Left cardiac atrium (tissue), 4 donors: ENCODE measurements at regions not wholly inside any gene's neighbourhood (a gene's known extent, or its start where the extent isn't known, plus 50 kb on each side); places are given as distances from the start of the nearest gene placed in this dataset.

Source experiments
- ATAC-seq, 2 donors: fragments of 200-7000 bp; cut with Tn5 transposase; one replicate each; pipeline ENCODE4 v1.9.1; 2020; ENCODE audit warnings: mild to moderate bottlenecking in 2 of 2, moderate library complexity in 2 of 2
- DNase-seq: peaks from one replicate; pipeline ENCODE4 v3.0.0-alpha.2; 2020
- intact Hi-C, 2 donors: fragments of 100-400 bp; cut with DNase I; formaldehyde crosslinking; loops; one replicate each; pipeline versions ENCODE4 v1.14.1 to v1.15.1; 2022 to 2023
- donor health status: DM: no; HTN: yes; CAD: no.
- donor health status: DM: no; HTN: yes; CAD: no; lungs with severe emphysema.
- donor health status: DM: yes; HTN: yes; CAD: no.
- donor health status: Dilated cardiomyopathy.

DNA sequence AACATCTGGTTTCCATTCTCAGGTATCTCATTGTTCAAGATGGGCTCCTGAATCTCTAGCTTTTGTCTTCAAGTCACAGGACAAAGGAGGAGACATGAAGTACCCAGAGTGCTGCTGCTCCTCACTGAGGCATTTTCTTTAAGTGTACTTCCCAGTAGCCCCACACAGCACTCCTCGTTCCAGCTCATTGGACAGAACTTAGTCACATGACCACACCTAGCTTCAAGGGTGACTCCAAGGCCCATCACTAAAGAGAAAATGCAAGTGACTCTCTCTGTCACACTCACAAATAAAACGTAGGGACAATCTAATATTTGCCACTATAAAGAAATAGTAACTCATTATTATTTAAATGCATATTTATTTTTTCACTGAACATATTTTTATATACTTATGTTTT, 58.3 kb upstream of the NEUROD6 start:
- no peak for DNase-seq
- intact Hi-C loops: no loop called here
- ATAC-seq: no peak

DNA sequence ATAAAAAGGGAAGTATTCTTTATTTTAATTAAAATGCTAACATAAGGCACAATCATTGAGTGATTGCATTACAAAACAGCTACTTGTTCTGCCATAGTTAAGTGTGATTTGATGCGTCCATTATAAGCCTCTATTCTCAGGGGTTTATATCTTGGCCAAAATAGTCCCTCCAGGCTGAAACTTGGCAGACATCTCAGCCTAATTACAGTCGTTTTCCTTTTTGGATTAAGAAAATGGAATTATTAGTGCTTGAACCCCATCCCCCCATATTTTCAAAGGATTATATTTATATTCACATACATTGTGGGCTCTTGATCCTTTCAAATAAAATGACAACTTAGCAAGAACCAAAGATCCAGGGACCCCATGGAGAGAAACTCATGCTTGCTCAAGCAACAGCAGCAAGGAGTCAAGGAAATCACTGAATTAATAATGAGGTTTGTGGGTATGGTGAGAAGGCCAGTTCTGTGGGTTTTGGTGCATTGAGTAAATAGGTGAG, 66.7 kb upstream of the NEUROD6 start:
- DNase-seq (no peak), ATAC-seq (no peak)
- intact Hi-C loops: no loop called here

GRCh38 chr7:31408140-31408729, 67.7 kb upstream of the NEUROD6 start:
- intact Hi-C loops: no loop called here
- no peak for DNase-seq
- ATAC-seq: peak; percentile 41 to 93

DNA sequence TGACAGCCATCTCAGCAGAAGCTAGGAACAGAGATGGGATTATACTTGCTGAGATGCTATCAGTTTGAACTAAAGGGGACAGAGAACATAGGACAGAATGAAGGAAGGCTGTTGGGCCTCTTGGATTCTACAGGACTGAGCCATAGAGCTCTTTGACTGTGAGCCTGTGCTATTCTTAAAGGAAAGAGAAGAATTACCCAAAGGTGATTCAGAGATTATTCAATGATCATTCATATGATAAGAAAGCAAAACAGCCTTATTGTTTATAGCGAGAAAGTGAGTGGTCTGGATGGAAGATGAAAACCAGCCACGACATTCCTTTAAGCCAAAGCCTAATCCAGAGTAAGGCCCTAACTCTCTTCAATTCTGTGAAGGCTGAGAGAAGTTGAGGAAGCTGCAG, 69.7 kb upstream of the NEUROD6 start:
- intact Hi-C loops: no loop called here
- DNase-seq (no peak), ATAC-seq (no peak)

DNA sequence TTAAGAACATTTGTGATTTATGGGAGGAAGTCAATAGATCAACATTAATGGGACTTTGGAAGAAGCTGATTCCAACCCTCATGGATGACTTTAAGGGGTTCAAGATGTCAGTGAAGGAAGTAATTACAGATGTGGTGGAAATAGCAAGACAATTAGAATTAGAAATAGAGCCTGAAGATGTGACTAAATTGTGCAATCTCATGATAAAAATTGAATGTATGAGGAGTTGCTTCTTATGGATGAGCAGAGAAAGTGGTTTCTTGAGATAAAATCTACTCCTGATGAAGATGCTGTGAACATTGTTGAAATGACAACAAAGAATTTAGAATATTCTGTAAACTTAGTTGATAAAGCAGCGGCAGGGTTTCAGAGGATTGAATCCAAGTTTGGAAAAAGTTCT, 70.9 kb upstream of the NEUROD6 start:
- ATAC-seq (no peak), DNase-seq (no peak)
- intact Hi-C loops: no loop called here

- intact Hi-C loops: no loop called here
- DNase-seq (no peak), ATAC-seq (no peak)
Measured at GRCh38 chr7:31413766-31414165, 73.2 kb upstream of the NEUROD6 start.

GRCh38 chr7:31416381-31416870, 75.9 kb upstream of the NEUROD6 start:
- intact Hi-C loops: no loop called here
- ATAC-seq (no peak), DNase-seq (no peak)

- no peak for DNase-seq
- ATAC-seq: no peak
- intact Hi-C loops: no loop called here
Measured at GRCh38 chr7:31418928-31419327, 78.4 kb upstream of the NEUROD6 start.

GRCh38 chr7:31419505-31420055, 79.1 kb upstream of the NEUROD6 start:
- no peak for ATAC-seq
- no peak for DNase-seq
- intact Hi-C loops: no loop called here

- no peak for ATAC-seq
- no peak for DNase-seq
- intact Hi-C loops: no loop called here
Measured at GRCh38 chr7:31420948-31421347, 80.4 kb upstream of the NEUROD6 start.

GRCh38 chr7:31421607-31422006, 81.1 kb upstream of the NEUROD6 start:
- DNase-seq (no peak), ATAC-seq (no peak)
- intact Hi-C loops: no loop called here

GRCh38 chr7:31423994-31424393, 83.5 kb upstream of the NEUROD6 start:
- DNase-seq (no peak), ATAC-seq (no peak)
- intact Hi-C loops: no loop called here

GRCh38 chr7:31432176-31432575, 81.7 kb upstream of the ITPRID1 start:
- no peak for DNase-seq
- ATAC-seq: no peak
- intact Hi-C loops: no loop called here

- intact Hi-C loops: no loop called here
- ATAC-seq: no peak
Measured at GRCh38 chr7:31432836-31433340, 81.0 kb upstream of the ITPRID1 start.

GRCh38 chr7:31437250-31437865, 76.5 kb upstream of the ITPRID1 start:
- intact Hi-C loops: no loop called here
- ATAC-seq: no peak

More at GRCh38 chr7:31432836-31433340, 81.0 kb upstream of the ITPRID1 start:
- DNase-seq: no peak

GRCh38 chr7:31439165-31439564, 74.7 kb upstream of the ITPRID1 start:
- no peak for DNase-seq
- intact Hi-C loops: no loop called here

More at GRCh38 chr7:31437250-31437865, 76.5 kb upstream of the ITPRID1 start:
- DNase-seq: no peak

GRCh38 chr7:31440511-31440910, 73.4 kb upstream of the ITPRID1 start:
- intact Hi-C loops: loop anchor here (10.0 kb wide), 1 partner anchor 294 kb away; no protein-coding TSS in a partner anchor
- DNase-seq (no peak), ATAC-seq (no peak)

More at GRCh38 chr7:31439165-31439564, 74.7 kb upstream of the ITPRID1 start:
- no peak for ATAC-seq

DNA sequence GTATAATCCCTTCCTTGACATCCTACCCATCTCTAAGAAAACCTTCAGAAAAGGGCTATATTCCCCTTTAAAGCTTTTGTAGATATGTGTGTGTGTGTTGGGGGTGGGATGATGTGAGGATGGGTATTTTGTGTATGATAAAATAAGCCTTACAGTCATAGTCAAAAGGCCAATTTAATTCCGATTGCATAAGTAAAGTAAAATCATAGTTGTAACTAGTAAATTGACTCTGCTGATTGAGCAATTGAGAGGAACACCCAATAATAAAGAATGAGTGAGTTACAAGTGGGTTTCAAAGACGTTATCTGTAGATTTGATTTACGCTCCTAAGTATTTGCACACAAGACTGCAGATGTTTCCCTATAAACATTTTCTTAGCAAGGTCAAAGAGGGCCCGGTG, 71.3 kb upstream of the ITPRID1 start:
- ATAC-seq (no peak), DNase-seq (no peak)
- intact Hi-C loops: loop anchor here (2.0 to 10.0 kb wide), 2 partner anchors 190 to 292 kb away; no protein-coding TSS in a partner anchor

DNA sequence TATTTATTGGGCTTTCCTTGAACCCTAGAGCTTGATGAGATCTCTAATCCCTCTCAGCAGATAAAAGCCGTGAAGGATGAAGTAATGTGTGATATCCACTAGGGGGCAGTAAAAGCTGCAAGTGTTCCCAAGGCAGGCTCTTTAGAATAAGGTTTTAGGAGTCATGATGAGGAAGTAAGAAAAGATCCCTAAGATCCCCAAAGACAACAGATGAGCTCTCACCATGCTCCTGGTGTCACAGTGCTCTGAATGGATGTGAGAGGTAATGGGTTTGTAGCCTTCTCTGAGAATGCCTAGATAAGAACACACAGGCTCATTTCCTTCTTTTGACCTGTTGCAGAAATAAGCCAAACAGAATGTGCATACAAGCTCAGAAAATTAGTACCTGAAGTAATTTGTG, 70.4 kb upstream of the ITPRID1 start:
- DNase-seq: no peak
- peak; percentile 47 to 66 for ATAC-seq
- intact Hi-C loops: loop anchor here (2.0 to 10.0 kb wide), 2 partner anchors 189 to 291 kb away; no protein-coding TSS in a partner anchor

- intact Hi-C loops: loop anchor here (10.0 kb wide), 1 partner anchor 291 kb away; no protein-coding TSS in a partner anchor
- DNase-seq: no peak
- ATAC-seq: no peak
Measured at GRCh38 chr7:31444196-31444595, 69.7 kb upstream of the ITPRID1 start.
